ENCODE measurements at regions not wholly inside any gene's neighbourhood (a gene's known extent, or its start where the extent isn't known, plus 50 kb on each side); places are given as distances from the start of the nearest gene placed in this dataset.

DNA sequence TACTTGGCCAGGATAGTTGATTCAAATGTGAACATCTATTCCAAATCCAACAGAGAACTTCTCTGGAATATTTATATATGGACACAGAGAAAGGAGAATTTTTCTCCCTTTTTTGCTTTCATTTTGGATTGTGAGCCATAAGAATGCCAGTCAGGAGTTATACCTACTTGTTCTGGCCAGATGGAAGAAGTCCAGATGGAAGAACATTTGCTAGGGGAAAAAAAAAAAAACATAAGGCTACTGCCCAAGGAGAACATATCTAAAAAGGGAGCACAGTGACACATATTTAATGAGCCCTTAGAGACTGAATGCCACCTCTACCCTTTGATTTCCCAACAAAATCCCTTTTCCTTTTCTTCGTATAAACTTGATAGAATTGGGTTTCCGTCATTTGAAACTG is 61.7 kb upstream of the PPP2R2B start:
- Mint-ChIP-seq H3K27ac (no peak overlapping the region), H3K9me3 (no peaks in the 10 kb centered on the region), H3K4me3 (no peak overlapping the region), H3K27me3 (peaks cover 4% of the 10 kb centered on the region), H3K36me3 (no peaks in the 10 kb centered on the region), H3K4me1 (no peaks in the 10 kb centered on the region)
- CTCF ChIA-PET, result interaction anchor here (1.4 kb wide), 1 partner anchor 25 kb away, joined by 4 read pairs; no protein-coding TSS in a partner anchor
- DNase-seq, result no peak

DNA sequence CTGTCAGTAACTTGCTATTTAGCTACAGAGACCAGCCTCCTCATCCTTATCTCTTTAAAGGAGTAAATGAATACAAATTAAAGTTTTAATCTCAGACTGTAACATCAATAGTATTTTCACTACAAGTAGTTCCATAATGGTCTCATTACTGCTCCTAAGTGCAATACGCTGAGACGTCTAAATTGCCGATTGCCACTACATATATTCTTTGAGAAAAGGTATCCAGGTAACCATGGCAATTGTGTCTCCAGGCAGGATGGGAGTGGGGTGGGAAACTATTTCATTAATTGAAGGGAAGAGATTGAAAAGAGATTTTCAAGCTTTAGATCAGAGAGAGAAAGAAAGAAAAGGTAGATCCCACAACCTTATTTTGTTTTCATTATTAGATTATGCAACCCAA is 65.5 kb upstream of the PPP2R2B start:
- H3K27ac Mint-ChIP-seq, result no peak overlapping the region
- H3K4me1 Mint-ChIP-seq, result no peaks in the 10 kb centered on the region
- CTCF ChIA-PET, result no interaction called here
- H3K36me3 Mint-ChIP-seq, result no peaks in the 10 kb centered on the region
- DNase-seq, result no peak
- no peaks in the 10 kb centered on the region for H3K9me3 Mint-ChIP-seq
- H3K27me3 Mint-ChIP-seq, result peaks cover 4% of the 10 kb centered on the region
- no peak overlapping the region for H3K4me3 Mint-ChIP-seq

DNA sequence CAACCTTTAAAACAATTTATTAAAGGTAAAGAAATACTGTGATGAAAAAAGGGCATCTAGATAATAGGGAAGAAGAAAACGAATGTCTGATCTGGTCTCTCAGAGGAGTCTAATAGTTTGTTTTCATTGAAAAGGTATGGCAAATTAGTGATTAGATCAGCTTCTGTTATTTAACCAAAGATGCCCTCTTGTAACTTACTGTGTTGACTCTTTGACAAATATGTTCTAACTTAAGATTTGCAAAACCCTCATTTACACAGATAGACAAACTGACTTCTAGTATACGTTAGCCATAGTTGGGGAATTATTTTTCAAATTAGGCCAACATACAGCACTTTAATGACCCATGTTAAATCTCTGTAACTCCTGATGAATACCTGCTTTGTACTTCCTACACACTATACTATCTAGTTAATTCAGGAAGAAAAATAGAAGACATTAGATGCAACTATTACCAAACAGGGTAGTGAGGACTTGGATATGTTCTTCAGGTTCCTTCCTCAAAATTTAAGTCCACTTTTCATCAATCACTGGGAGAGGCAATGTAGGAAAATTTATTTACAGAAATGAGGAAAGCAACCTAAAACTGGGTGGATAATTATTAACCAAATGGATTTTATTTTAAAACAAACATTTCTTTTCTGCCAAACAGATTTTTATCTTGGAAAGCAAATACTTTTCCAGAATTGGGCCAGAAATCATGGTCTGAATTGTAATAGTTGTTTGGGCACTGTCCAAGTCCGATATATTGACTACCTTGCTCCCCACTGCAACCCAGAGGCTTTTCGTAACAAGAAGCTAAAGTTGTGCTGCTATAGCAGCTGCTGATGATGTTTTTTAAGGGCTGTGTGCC is 66.4 kb upstream of the PPP2R2B start:
- Mint-ChIP-seq H3K4me1 (no peaks in the 10 kb centered on the region), H3K36me3 (no peaks in the 10 kb centered on the region), H3K27ac (no peak overlapping the region), H3K4me3 (no peak overlapping the region), H3K27me3 (peaks cover 4% of the 10 kb centered on the region), H3K9me3 (no peaks in the 10 kb centered on the region)
- CTCF ChIA-PET, result interaction anchor here (1.0 kb wide), 1 partner anchor 22 kb away, joined by 5 read pairs; no protein-coding TSS in a partner anchor
- no peak for DNase-seq

DNA sequence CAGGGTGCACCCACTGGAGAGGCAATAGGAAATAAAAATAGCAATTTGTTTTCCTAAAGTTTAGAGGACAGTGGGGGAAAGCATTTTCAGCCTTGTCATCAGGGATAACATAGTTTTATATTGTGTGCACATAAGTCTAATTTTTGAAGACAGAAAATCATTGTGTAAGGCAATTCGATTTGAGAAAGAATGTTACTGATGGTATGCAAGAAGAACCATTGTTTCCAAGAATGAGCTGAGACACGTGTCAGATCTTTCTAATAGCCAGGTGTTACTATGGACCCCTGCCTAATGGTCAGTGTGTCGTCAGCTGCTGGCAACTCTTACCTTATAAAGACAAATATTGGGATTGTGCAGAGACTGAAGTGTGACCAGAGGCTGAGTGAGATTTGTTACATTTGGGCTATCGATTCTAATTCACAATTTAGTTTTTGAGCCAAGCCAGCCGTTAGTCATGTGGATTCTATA is 67.1 kb upstream of the PPP2R2B start:
- DNase-seq, result no peak
- H3K27me3 Mint-ChIP-seq, result peaks cover 4% of the 10 kb centered on the region
- no peak overlapping the region for H3K27ac Mint-ChIP-seq
- no peaks in the 10 kb centered on the region for H3K9me3 Mint-ChIP-seq
- no peaks in the 10 kb centered on the region for H3K36me3 Mint-ChIP-seq
- H3K4me1 Mint-ChIP-seq, result no peaks in the 10 kb centered on the region
- CTCF ChIA-PET, result interaction anchor here (1.0 kb wide), 1 partner anchor 21 kb away, joined by 5 read pairs; no protein-coding TSS in a partner anchor
- no peak overlapping the region for H3K4me3 Mint-ChIP-seq

DNA sequence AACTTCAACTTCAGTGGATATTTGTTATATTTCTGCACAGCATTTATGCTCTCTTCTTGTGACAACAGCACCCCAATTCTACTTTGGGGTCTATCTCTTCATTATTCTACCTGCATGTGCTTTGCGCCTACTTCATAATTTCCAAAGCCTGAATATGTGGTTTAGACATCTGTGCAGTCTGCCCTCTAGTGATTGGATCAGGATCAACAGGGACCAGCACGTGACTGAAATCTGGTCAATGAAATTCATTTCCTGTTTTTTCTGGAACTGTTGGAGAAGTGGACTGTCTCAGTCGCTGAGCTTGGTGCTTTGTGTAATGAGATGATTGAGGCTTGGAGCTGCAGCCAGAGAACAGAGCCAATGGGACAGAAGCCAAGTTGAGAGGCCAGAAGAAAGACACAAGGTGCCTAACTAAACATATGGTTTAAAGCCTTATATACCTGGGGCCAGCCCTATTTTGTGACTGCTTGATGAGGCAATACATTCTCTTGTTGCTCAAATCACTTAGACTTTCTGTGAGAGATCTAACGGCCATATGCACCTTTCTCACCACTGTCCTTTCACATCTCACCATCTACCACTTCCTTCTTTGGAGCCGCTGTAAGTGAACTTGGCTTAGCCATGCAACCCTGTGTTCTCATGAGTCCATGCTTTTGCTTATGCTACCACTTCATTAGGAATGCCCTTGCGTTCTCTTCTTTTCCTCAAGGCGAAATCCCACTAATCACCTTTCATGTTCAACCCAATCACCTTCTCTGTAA is 68.8 kb upstream of the PPP2R2B start:
- Mint-ChIP-seq H3K36me3 (no peaks in the 10 kb centered on the region), H3K4me3 (no peak overlapping the region), H3K4me1 (no peaks in the 10 kb centered on the region), H3K27me3 (no peaks in the 10 kb centered on the region), H3K27ac (no peak overlapping the region), H3K9me3 (no peaks in the 10 kb centered on the region)
- CTCF ChIA-PET, result interaction anchor here (1.2 to 1.7 kb wide), 3 partner anchors 18 to 284 kb away, joined by 3 to 6 read pairs (median 4); no protein-coding TSS in a partner anchor
- peak; percentile 25 for DNase-seq

DNA sequence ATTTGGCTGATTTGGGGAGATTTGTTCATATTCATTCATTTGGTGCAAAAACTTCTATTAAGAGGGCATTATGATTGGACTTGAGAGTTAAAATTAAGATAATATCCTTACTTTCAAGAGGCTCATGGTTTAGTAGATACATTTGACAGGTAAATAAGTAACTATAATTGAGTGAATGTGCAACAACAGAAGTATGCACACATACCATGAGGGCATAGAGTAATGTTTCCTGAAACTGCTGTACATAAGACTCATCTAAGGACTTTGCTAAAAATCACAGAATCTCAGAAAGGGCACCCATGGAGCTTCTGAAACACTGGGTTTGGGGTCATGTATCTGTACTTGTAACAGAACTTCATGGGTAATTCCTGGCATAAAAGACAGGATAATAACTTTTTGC is 70.1 kb upstream of the PPP2R2B start:
- CTCF ChIA-PET, result no interaction called here
- no peaks in the 10 kb centered on the region for H3K4me1 Mint-ChIP-seq
- no peak overlapping the region for H3K4me3 Mint-ChIP-seq
- H3K27ac Mint-ChIP-seq, result no peak overlapping the region
- no peaks in the 10 kb centered on the region for H3K36me3 Mint-ChIP-seq
- no peaks in the 10 kb centered on the region for H3K9me3 Mint-ChIP-seq
- no peak for DNase-seq
- no peaks in the 10 kb centered on the region for H3K27me3 Mint-ChIP-seq

DNA sequence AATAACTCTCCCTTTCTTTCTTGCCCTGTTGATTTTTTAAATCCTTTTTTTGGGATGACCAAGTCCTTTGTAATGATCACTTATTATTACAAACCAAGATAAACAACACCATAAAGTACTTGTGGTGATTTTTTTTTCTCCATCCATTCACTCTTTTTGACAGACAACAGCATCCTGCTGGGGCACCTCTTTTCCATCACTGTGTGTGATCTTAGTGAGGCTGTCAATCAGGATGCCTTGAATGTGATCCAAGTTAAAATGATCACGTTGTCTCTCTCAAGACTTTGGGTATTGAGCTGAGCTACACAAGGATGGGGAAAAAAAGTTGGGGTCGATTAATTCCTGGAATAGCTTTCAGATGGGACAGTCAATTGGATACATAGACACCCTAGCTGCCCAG is 73.6 kb upstream of the PPP2R2B start:
- Mint-ChIP-seq H3K4me3 (no peak overlapping the region), H3K4me1 (no peaks in the 10 kb centered on the region), H3K27me3 (no peaks in the 10 kb centered on the region), H3K9me3 (no peaks in the 10 kb centered on the region), H3K27ac (no peak overlapping the region), H3K36me3 (no peaks in the 10 kb centered on the region)
- DNase-seq, result no peak
- CTCF ChIA-PET, result interaction anchor here (1.4 kb wide), 1 partner anchor 15 kb away, joined by 3 read pairs; no protein-coding TSS in a partner anchor

DNA sequence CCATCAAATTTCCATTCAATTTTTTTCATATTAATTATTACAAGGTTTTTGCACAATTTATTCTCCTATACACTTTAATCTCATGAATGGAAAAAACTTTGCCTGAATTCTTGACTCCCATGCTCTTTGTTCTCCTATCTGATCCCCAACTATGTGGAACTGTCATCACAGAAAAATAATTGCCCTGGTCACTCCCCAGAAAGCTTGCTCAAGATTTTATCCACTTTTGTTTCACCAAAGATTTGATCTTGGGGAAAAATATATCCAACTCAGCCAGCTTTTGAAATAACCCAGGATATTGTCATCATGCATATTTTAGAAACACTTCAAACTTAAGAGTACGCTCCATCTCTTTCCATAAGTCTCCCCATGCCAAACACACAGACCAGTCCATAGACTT is 77.7 kb upstream of the PPP2R2B start:
- DNase-seq, result no peak
- Mint-ChIP-seq H3K27me3 (no peaks in the 10 kb centered on the region), H3K4me3 (no peak overlapping the region), H3K4me1 (no peaks in the 10 kb centered on the region), H3K36me3 (no peaks in the 10 kb centered on the region), H3K27ac (no peak overlapping the region), H3K9me3 (no peaks in the 10 kb centered on the region)
- CTCF ChIA-PET, result no interaction called here

DNA sequence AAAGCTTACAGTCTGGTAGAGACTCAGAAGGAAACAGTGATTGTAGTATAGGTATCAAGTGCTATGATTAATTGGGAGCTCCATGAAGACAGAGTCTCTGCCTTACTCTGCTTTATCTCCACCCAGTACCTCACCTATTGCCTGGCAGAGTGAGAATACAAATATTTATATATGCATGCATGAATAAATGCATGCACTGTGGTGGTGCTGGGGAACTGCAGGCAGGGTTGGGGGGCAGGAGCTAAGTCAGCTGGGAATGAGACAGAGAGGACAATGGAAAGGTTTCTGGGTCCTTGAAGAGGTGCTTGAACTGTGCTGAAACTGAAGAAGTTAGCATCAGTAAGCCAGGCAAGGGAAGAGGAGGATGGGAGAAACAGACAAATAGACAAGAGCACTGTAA is 80.8 kb upstream of the PPP2R2B start:
- no peak overlapping the region for H3K27ac Mint-ChIP-seq
- H3K36me3 Mint-ChIP-seq, result no peaks in the 10 kb centered on the region
- H3K9me3 Mint-ChIP-seq, result no peaks in the 10 kb centered on the region
- no peaks in the 10 kb centered on the region for H3K27me3 Mint-ChIP-seq
- no peak overlapping the region for H3K4me3 Mint-ChIP-seq
- DNase-seq, result no peak
- CTCF ChIA-PET, result interaction anchor here (1.4 kb wide), 1 partner anchor 393 kb away, joined by 4 read pairs; no protein-coding TSS in a partner anchor
- no peaks in the 10 kb centered on the region for H3K4me1 Mint-ChIP-seq

DNA sequence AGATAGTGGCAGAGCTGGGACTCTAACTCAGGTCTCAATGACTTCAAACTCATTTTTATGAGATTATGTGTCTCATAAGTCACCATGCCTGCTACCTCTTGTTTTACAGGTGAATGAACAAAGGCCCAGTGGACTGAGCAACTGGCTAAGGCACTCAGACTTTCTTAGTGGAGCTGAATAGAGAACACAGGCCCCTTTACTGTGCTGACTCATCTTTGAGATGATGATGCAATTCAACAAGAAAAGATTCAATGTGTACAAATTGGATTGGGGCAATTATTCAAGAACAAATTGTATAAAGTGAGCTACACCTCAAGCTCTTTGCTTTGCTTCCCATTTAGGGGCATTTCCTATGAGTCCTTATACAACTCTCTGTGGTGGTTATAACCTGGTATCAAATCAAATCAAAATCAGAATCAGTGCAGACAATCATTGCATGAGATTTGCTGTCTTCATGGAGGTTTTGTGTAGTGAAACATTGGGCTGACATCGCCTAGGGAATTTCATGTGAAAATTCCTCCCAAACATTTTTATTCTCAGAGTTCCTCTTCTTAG is 84.3 kb upstream of the PPP2R2B start:
- H3K9me3 Mint-ChIP-seq, result no peaks in the 10 kb centered on the region
- H3K27ac Mint-ChIP-seq, result no peak overlapping the region
- H3K36me3 Mint-ChIP-seq, result no peaks in the 10 kb centered on the region
- no peak for DNase-seq
- no peaks in the 10 kb centered on the region for H3K4me1 Mint-ChIP-seq
- no peak overlapping the region for H3K4me3 Mint-ChIP-seq
- CTCF ChIA-PET, result interaction anchor here (1.1 to 1.5 kb wide), 2 partner anchors 396 to 429 kb away, joined by 4 to 5 read pairs; no protein-coding TSS in a partner anchor
- no peaks in the 10 kb centered on the region for H3K27me3 Mint-ChIP-seq

DNA sequence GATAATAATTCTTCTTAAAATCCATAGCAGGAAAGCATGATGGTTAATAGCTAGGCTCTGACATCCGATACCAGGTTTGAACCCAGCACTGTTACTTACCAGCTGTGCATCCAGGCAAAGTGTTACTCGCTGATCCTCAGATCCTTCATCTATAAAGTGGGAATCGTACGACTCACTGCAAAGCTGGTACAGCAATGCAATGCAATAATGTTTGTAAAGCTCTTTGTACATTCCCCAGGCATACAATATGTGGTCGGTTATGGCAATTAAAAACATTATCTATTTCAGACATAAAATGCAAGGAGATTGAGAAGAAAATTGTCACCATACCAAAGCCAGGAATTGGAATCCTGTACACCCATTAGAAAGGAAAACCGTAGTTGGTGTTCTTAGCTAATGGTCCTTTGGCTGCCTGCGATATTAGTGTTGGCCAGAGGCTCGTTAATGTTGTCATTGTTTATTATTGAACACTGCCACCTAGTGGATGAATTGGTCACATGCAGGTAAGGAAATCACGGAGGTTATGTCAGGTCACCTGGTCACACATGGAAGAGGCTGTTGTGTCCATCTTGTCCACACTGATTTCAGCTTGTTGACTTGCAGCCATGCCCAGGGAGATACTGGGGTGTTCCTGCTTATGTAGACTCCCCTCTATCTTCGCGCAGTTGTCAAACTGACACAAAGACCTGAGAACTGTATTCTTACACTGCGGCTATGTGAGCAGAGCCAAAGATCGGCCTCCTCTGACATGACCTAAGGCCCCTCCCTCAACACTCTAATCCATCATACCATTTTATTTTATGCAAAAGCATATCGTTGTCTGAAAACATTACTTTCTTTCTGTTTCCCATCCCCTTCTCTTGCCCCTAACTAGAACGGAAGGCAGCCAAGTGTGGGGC is 87.5 kb upstream of the PPP2R2B start:
- CTCF ChIA-PET, result interaction anchor here (0.7 to 4.8 kb wide), 24 partner anchors 13 to 449 kb away, joined by 3 to 57 read pairs (median 4); partner anchors contain the start of gene GPR151
- Mint-ChIP-seq H3K9me3 (no peaks in the 10 kb centered on the region), H3K27me3 (no peaks in the 10 kb centered on the region), H3K36me3 (no peaks in the 10 kb centered on the region), H3K4me3 (no peak overlapping the region), H3K4me1 (no peaks in the 10 kb centered on the region), H3K27ac (no peak overlapping the region)
- DNase-seq, result peak; percentile 59

DNA sequence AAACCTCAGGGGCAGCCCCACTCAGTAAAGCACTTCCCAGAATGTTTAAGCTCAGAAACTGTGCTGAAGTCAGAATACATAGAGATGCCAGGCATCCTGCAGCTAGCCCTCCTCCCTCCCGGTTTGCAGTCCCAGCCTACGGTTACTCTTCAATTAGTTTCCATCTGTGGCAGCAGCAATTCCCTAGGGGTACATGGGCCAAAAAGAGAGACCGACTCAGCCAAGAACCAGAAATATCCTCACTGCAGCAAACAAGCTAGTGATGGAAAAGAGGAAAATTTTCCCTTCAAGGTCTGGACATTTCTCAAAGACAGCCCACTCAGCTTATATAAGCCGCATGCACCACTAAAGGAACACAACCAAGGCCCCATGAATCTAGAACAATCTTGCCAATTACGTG is 89.1 kb upstream of the PPP2R2B start:
- H3K27ac Mint-ChIP-seq, result no peak overlapping the region
- H3K4me3 Mint-ChIP-seq, result no peak overlapping the region
- no peak for DNase-seq
- H3K4me1 Mint-ChIP-seq, result no peaks in the 10 kb centered on the region
- CTCF ChIA-PET, result interaction anchor here (0.9 to 4.8 kb wide), 7 partner anchors 9 to 433 kb away, joined by 3 to 57 read pairs (median 16); no protein-coding TSS in a partner anchor
- no peaks in the 10 kb centered on the region for H3K9me3 Mint-ChIP-seq
- no peaks in the 10 kb centered on the region for H3K36me3 Mint-ChIP-seq
- no peaks in the 10 kb centered on the region for H3K27me3 Mint-ChIP-seq

DNA sequence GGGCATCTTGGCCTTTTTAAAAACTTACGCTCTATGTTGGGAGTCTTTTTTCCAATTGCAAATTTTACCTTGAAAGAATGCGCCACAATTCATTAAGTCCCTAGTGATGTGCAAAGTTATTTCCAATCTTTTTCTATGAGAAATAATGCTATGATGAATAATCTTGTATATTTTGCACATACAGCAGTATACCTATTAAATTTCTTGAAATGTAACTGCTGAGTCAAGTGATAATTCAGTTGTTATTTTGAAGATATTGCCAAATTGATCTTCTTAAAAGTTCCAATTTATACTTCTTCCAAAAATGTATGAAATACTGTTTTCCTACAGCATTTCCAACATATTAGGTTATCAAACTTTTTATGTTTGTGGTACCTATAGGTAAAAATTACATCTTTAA is 92.8 kb upstream of the PPP2R2B start:
- no peak for DNase-seq
- H3K9me3 Mint-ChIP-seq, result no peaks in the 10 kb centered on the region
- no peaks in the 10 kb centered on the region for H3K36me3 Mint-ChIP-seq
- no peak overlapping the region for H3K4me3 Mint-ChIP-seq
- no peaks in the 10 kb centered on the region for H3K4me1 Mint-ChIP-seq
- no peaks in the 10 kb centered on the region for H3K27me3 Mint-ChIP-seq
- no peak overlapping the region for H3K27ac Mint-ChIP-seq
- CTCF ChIA-PET, result no interaction called here

Measured in activated naive CD4-positive, alpha-beta T cell treated with anti-CD3 and anti-CD28 coated beads, Interleukin-2, amount 10 ng/mL, durations not matched to agents 7 days and 5 days (primary cell).